ENCODE measurements at regions not wholly inside any gene's neighbourhood (a gene's known extent, or its start where the extent isn't known, plus 50 kb on each side); places are given as distances from the start of the nearest gene placed in this dataset.

- no peak for DNase-seq (ENCODE audit: low read depth)
- TF ChIP-seq, protein P1, sequence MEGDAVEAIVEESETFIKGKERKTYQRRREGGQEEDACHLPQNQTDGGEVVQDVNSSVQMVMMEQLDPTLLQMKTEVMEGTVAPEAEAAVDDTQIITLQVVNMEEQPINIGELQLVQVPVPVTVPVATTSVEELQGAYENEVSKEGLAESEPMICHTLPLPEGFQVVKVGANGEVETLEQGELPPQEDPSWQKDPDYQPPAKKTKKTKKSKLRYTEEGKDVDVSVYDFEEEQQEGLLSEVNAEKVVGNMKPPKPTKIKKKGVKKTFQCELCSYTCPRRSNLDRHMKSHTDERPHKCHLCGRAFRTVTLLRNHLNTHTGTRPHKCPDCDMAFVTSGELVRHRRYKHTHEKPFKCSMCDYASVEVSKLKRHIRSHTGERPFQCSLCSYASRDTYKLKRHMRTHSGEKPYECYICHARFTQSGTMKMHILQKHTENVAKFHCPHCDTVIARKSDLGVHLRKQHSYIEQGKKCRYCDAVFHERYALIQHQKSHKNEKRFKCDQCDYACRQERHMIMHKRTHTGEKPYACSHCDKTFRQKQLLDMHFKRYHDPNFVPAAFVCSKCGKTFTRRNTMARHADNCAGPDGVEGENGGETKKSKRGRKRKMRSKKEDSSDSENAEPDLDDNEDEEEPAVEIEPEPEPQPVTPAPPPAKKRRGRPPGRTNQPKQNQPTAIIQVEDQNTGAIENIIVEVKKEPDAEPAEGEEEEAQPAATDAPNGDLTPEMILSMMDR (IDR thresholded peaks at IDR 0.05; ENCODE audit: insufficient read depth, low read depth, low read length, missing control alignments): no peak
- no peak overlapping the region for H3K4me3 ChIP-seq (ENCODE audit: low read depth, low read length)
These were observed 565.7 kb downstream of the PYDC2 start for GRCh38 chr3:192026661-192027060.

DNA sequence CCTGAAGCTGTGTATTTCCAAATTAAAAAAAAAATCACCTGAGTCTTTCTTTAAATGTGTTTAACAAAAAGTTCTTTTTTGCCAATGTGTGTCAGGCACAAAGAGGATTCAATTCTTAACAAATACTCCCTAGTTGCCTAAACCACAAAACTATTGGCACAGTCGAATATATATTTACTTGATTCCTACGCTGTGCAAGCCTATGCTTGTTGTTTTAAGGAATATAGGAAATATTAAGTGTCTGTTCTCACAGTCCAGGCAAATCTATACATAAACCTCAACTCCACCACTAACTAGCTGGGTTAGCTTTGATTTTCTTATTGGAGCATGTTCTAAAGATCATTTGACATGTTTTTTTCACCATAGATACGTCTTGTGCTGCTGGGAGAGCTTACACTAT is 571.0 kb downstream of the PYDC2 start:
- DNase-seq (ENCODE audit: low read depth): no peak
- TF ChIP-seq, protein P1 (IDR thresholded peaks at IDR 0.05; ENCODE audit: insufficient read depth, low read depth, low read length, missing control alignments): no peak
- no peak overlapping the region for H3K4me3 ChIP-seq (ENCODE audit: low read depth, low read length)

DNA sequence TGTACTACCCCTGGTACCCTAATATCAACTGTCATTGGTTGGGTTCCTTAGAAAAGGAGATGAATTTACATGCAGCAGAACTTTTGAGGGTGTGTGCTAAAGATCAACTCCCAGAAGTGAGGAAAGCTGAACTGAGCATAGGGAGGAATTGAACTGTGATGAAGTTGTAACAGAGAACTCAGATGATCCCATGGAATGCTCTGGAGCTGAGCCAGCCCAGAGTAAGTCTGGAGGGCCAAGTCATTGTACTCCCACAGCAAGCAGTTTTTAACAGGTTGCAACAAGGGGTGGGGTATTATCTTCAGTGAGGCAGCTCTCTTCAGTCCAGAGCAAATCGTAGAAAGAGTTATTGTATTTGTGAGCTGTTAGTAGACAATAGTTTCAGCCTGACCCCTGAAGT is 572.3 kb downstream of the PYDC2 start:
- TF ChIP-seq, protein P1 (IDR thresholded peaks at IDR 0.05; ENCODE audit: insufficient read depth, low read depth, low read length, missing control alignments): no peak
- H3K4me3 ChIP-seq (ENCODE audit: low read depth, low read length): no peak overlapping the region
- DNase-seq (ENCODE audit: low read depth): no peak

DNA sequence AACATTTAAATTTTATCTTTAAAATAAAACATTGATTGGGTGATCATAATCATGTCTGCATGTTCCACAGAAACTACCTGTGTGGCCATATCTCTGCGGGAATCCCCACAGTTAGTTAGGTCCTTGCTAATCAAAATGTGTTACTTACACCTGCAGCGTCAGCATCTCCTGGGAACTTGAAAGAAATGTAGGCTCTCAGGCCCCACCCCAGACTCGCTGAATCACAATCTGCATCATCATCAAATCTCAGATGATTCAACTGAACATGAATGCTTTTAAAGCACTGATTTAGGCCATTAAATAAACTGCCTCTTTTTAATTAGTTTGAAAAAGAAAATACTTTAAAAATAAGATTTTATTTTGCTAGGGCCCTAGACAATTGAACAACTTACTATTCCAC is 577.8 kb downstream of the PYDC2 start:
- no peak overlapping the region for H3K4me3 ChIP-seq (ENCODE audit: low read depth, low read length)
- no peak for DNase-seq (ENCODE audit: low read depth)
- TF ChIP-seq, protein P1 (IDR thresholded peaks at IDR 0.05; ENCODE audit: insufficient read depth, low read depth, low read length, missing control alignments): no peak

DNA sequence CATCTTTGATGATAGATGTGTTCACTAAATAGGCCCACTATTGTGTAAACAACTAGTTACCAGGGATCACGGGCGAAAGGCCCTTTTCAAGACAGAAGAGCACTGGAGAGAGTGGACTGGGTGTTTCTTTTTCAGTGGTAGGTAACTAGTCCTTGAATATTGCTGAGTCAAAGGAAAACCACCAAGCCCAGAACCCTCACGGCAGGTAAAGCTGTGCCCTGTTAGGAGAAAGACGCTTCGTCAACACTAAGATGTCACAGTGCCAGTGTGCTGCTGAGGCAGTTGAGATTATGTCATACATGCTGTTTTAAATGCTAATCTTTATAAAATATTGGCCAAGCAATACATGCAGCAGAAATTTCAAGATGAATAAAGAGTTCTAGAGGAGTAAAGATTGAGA is 578.6 kb downstream of the PYDC2 start:
- no peak for DNase-seq (ENCODE audit: low read depth)
- H3K4me3 ChIP-seq (ENCODE audit: low read depth, low read length): no peak overlapping the region
- TF ChIP-seq, protein P1 (IDR thresholded peaks at IDR 0.05; ENCODE audit: insufficient read depth, low read depth, low read length, missing control alignments): no peak

GRCh38 chr3:192040282-192041043 is 579.5 kb downstream of the PYDC2 start:
- TF ChIP-seq, protein P1 (IDR thresholded peaks at IDR 0.05; ENCODE audit: insufficient read depth, low read depth, low read length, missing control alignments): no peak
- DNase-seq (ENCODE audit: low read depth): no peak
- no peak overlapping the region for H3K4me3 ChIP-seq (ENCODE audit: low read depth, low read length)

GRCh38 chr3:192042116-192042515 is 581.2 kb downstream of the PYDC2 start:
- no peak overlapping the region for H3K4me3 ChIP-seq (ENCODE audit: low read depth, low read length)
- TF ChIP-seq, protein P1 (IDR thresholded peaks at IDR 0.05; ENCODE audit: insufficient read depth, low read depth, low read length, missing control alignments): no peak
- peak; percentile 85 for DNase-seq (ENCODE audit: low read depth)
